Motor neuron (in vitro differentiated cells): ENCODE measurements at regions not wholly inside any gene's neighbourhood (a gene's known extent, or its start where the extent isn't known, plus 50 kb on each side); places are given as distances from the start of the nearest gene placed in this dataset.
A peak's percentile ranks its signal among the peaks of the same experiment; 100 is the strongest.
"Not testable (repeated sequence)": the region's sequence is repeated elsewhere in the genome, so short reads cannot be mapped to it uniquely, and the experiment has no call there.

Experiments
- ATAC-seq, 8 experiments: fragments of 200-7000 bp; cut with Tn5 transposase; replicated peaks in 6 of 8; 2 replicates each; pipeline ENCODE4 v1.8.0; 2021; ENCODE audit warnings: mild to moderate bottlenecking in 8 of 8, moderate library complexity in 8 of 8
- H3K27ac ChIP-seq, 2 donors: fragments of 250-450 bp; sonication (Bioruptor Pico); 2 replicates each; pipeline ENCODE4 v1.9.0; 2021; ENCODE audit warnings: antibody characterized with exemption in 2 of 2, mild to moderate bottlenecking in 2 of 2, moderate library complexity in 1 of 2
- H3K4me1 ChIP-seq, 2 donors: fragments of 250-450 bp; sonication (Bioruptor Pico); replicated peaks in 1 of 2; 2 replicates each; pipeline ENCODE4 v1.6.1; 2021; ENCODE audit warnings: antibody characterized with exemption in 2 of 2, mild to moderate bottlenecking in 2 of 2, moderate library complexity in 1 of 2
- H3K4me3 ChIP-seq, 5 donors: fragments of 250-450 bp; sonication (Bioruptor Pico); 2 replicates each; pipeline ENCODE4 v1.9.0; 2021; ENCODE audit warnings: antibody characterized with exemption in 5 of 5, mild to moderate bottlenecking in 5 of 5, moderate library complexity in 4 of 5
- WGBS, 10 experiments: fragments of 450-650 bp; shearing (Covaris generic); methylation state at CpG; one replicate each; pipeline ENCODE4 v1.0.0; 2022; 5-methylcytosine and 5-hydroxymethylcytosine counted together
- in situ Hi-C, 9 experiments: fragments of 400-800 bp; cut with MboI; loops; one replicate each; pipeline ENCODE4 v1.15.0; 2021; ENCODE audit warnings: low sequenced_read_pairs in 9 of 9, low pct_unique_long_range_greater_than_20kb in 2 of 9; ENCODE audit not compliant: unreplicated experiment in 9 of 9

DNA sequence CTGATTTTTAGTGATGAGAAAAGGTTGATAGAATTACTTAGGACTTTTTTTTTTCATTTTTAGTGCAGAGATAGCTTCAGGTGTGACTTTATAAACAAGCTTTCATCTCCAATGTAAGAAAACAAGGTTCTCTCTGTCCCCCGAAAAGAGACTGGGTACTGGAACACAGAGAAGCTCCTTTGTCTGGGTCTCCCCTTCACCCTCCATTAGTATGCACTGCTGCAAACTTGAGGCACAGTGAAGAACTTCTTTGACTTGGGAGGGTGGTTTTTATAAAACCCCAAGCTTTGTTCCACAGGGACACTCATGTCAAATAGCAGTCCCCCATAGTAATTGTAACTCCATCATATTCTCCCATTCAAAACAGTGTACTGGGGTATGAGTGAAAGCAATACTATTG is 93.5 kb upstream of the SOX2 start:
- in situ Hi-C loops: no loop called here
- no peak overlapping the region for H3K4me3 ChIP-seq
- H3K4me1 ChIP-seq: peaks cover 25 to 32% of the 10 kb centered on the region in 2 donors
- no peak overlapping the region for H3K27ac ChIP-seq
- WGBS, 10 experiments: 0 to 100% (median 75%) methylated on average over 1 of the region's 1 CpG; no CpG with 5 or more reads in 6 of the 10 experiments
- ATAC-seq: no peak

GRCh38 chr3:181616088-181617070 is 95.3 kb upstream of the SOX2 start:
- ATAC-seq: peak in 3 of 8 experiments; percentile 26 to 39 (median 29)
- Histone ChIP-seq H3K4me3 (no peak overlapping the region), H3K27ac (no peak overlapping the region), H3K4me1 (peaks cover 19 to 40% of the 10 kb centered on the region in 2 donors)
- in situ Hi-C loops: no loop called here
- WGBS, 10 experiments: 8 to 100% (median 69%) methylated on average over 1 to 2 of the region's 2 CpGs

GRCh38 chr3:181615666-181616065 is 96.1 kb upstream of the SOX2 start:
- in situ Hi-C loops: no loop called here
- no peak overlapping the region for H3K27ac ChIP-seq
- ATAC-seq: no peak
- H3K4me1 ChIP-seq: peaks cover 19 to 46% of the 10 kb centered on the region in 2 donors
- H3K4me3 ChIP-seq: no peak overlapping the region

- ATAC-seq: no peak
- H3K4me3 ChIP-seq: no peak overlapping the region
- H3K27ac ChIP-seq: no peak overlapping the region
- H3K4me1 ChIP-seq: peaks cover 19 to 50% of the 10 kb centered on the region in 2 donors
- in situ Hi-C loops: no loop called here
These were observed 96.8 kb upstream of the SOX2 start for GRCh38 chr3:181614878-181615277.

DNA sequence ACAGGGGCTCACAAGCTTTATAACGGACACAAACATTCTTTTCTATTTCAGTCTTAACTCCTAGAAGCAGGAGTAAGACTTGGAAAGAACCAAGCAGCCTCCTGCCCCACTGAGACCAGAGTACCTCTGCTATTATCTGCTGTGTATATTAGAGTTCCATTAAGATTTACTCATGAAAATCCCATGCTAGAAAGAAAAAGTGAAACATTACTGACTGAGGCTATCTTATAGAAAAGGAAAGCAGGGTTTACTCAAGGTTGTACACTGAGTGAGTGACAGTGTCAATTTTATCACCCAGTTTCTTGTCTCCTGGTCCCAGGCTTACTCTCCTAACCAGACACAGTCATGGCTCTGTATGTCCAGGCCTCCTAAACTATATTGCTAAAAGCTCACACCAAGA is 97.9 kb upstream of the SOX2 start:
- Histone ChIP-seq H3K4me3 (peak overlapping the region; percentile 1 to 34 (median 22)), H3K27ac (peak overlapping the region in 1 of 2 donors; percentile 82), H3K4me1 (peaks cover 22 to 53% of the 10 kb centered on the region in 2 donors)
- 0 to 75% (median 15%) methylated on average over 1 of the region's 1 CpG; no CpG with 5 or more reads in 2 of the 10 experiments for WGBS, 10 experiments
- in situ Hi-C loops: no loop called here
- peak in 3 of 8 experiments; percentile 5 to 14 (median 5) for ATAC-seq

- peaks cover 26 to 59% of the 10 kb centered on the region in 2 donors for H3K4me1 ChIP-seq
- in situ Hi-C loops: no loop called here
- H3K4me3 ChIP-seq: peak overlapping the region; percentile 4 to 34 (median 22)
- ATAC-seq: no peak
- peak overlapping the region in 1 of 2 donors; percentile 82 for H3K27ac ChIP-seq
- 0 to 92% (median 29%) methylated on average over 1 of the region's 1 CpG; no CpG with 5 or more reads in 1 of the 10 experiments for WGBS, 10 experiments
These were observed 98.5 kb upstream of the SOX2 start for GRCh38 chr3:181613191-181613590.

- ATAC-seq: no peak
- peak overlapping the region; percentile 61 to 82 for H3K27ac ChIP-seq
- peaks cover 15 to 45% of the 10 kb centered on the region in 2 donors for H3K4me1 ChIP-seq
- H3K4me3 ChIP-seq: peak overlapping the region; percentile 16 to 34 (median 24)
- WGBS, 10 experiments: 0 to 100% (median 32%) methylated on average over 1 to 2 of the region's 2 CpGs; no CpG with 5 or more reads in 1 of the 10 experiments
- in situ Hi-C loops: no loop called here
These were observed 100.8 kb upstream of the SOX2 start for GRCh38 chr3:181610973-181611265.

- in situ Hi-C loops: no loop called here
- Histone ChIP-seq H3K4me1 (peaks cover 11 to 40% of the 10 kb centered on the region in 2 donors), H3K4me3 (peak overlapping the region; percentile 16 to 34 (median 24))
These were observed 101.4 kb upstream of the SOX2 start for GRCh38 chr3:181610083-181610972.

GRCh38 chr3:181609030-181609767 is 102.5 kb upstream of the SOX2 start:
- Histone ChIP-seq H3K4me1 (peaks cover 11 to 40% of the 10 kb centered on the region in 2 donors), H3K4me3 (no peak overlapping the region), H3K27ac (peak overlapping the region in 1 of 2 donors; percentile 68)
- in situ Hi-C loops: no loop called here
- WGBS, 10 experiments: 11 to 60% (median 44%) methylated on average over 1 of the region's 1 CpG; no CpG with 5 or more reads in 3 of the 10 experiments
- peak in 5 of 8 experiments; percentile 57 to 73 (median 65) for ATAC-seq

More at GRCh38 chr3:181610083-181610972, 101.4 kb upstream of the SOX2 start:
- peak in 5 of 8 experiments; percentile 46 to 65 (median 55) for ATAC-seq
- 3 to 69% (median 31%) methylated on average over 2 to 4 of the region's 4 CpGs for WGBS, 10 experiments
- peak overlapping the region; percentile 61 to 82 for H3K27ac ChIP-seq

GRCh38 chr3:181604267-181604666 is 107.5 kb upstream of the SOX2 start:
- WGBS, 10 experiments: 14 to 100% (median 81%) methylated on average over 1 to 3 of the region's 3 CpGs; no CpG with 5 or more reads in 2 of the 10 experiments
- no peak for ATAC-seq
- Histone ChIP-seq H3K27ac (no peak overlapping the region), H3K4me1 (peaks cover 5 to 8% of the 10 kb centered on the region in 2 donors), H3K4me3 (no peak overlapping the region)
- in situ Hi-C loops: no loop called here

- H3K4me1 ChIP-seq: no peaks in the 10 kb centered on the region
- no peak overlapping the region for H3K4me3 ChIP-seq
- no peak overlapping the region for H3K27ac ChIP-seq
- ATAC-seq: no peak
- in situ Hi-C loops: no loop called here
These were observed 115.6 kb upstream of the SOX2 start for GRCh38 chr3:181596126-181596525.

GRCh38 chr3:181590939-181591338 is 120.8 kb upstream of the SOX2 start:
- WGBS, 10 experiments: 10 to 87% (median 35%) methylated on average over 1 to 7 of the region's 12 CpGs; no CpG with 5 or more reads in 6 of the 10 experiments
- H3K27ac ChIP-seq, in situ Hi-C loops, H3K4me1 ChIP-seq, H3K4me3 ChIP-seq, ATAC-seq: not testable (repeated sequence)
